ENCODE measurements at regions not wholly inside any gene's neighbourhood (a gene's known extent, or its start where the extent isn't known, plus 50 kb on each side); places are given as distances from the start of the nearest gene placed in this dataset.

- no peak for TF ChIP-seq CTCF (IDR thresholded peaks at IDR 0.05 in 8 of 11, conservative IDR thresholded peaks at IDR 0.05 in 3 of 11)
- TF ChIP-seq POLR2A (IDR thresholded peaks at IDR 0.05): no peak
These were observed 685.0 kb upstream of the FRG1 start for GRCh38 chr4:189255636-189256035.

All from spleen (tissue), 7 donors.